Left lobe of liver (tissue), 2 donors: ENCODE measurements at regions not wholly inside any gene's neighbourhood (a gene's known extent, or its start where the extent isn't known, plus 50 kb on each side); places are given as distances from the start of the nearest gene placed in this dataset.
"Not testable (repeated sequence)": the region's sequence is repeated elsewhere in the genome, so short reads cannot be mapped to it uniquely, and the experiment has no call there.

Experiments
- ATAC-seq: fragments of 200-7000 bp; cut with Tn5 transposase; one replicate; pipeline ENCODE4 v1.9.1; 2020; ENCODE audit warnings: mild to moderate bottlenecking, moderate library complexity
- DNase-seq: peaks from one replicate; pipeline ENCODE4 v3.0.0-alpha.2; 2020; ENCODE audit warnings: low spot score
- donor health status: DM: no; HTN: no; CAD: no; lungs with moderate emphysema.
- donor health status: DM: no; HTN: yes; CAD: no.

GRCh38 chr7:56229631-56230030, 113.4 kb upstream of the NUPR2 start:
- ATAC-seq, result no peak
- DNase-seq, result no peak

GRCh38 chr7:56222866-56223265, 106.6 kb upstream of the NUPR2 start:
- DNase-seq (no peak), ATAC-seq (no peak)

DNA sequence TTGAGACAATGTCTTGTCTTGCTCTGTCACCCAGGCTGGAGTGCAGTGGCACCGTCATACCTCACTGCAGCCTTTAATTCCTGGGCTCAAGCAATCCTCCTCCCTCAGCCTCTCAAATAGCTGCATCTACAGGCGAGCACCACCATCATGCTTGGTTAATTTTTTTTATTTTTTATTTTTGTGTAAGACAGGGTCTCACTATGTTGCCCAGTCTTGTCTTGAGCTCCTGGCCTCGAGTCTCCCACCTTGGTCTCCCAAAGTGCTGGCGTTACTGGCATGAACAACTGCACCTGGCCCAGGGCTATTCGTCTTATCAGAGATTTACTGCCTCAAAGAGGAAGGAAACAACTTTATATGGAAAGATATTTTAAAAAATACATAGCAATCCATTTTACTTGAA, 102.8 kb upstream of the NUPR2 start:
- no peak for ATAC-seq

GRCh38 chr7:56218510-56218909, 102.3 kb upstream of the NUPR2 start:
- DNase-seq, result no peak
- ATAC-seq, result no peak

More for the DNA sequence above, 102.8 kb upstream of the NUPR2 start:
- DNase-seq, result no peak

DNA sequence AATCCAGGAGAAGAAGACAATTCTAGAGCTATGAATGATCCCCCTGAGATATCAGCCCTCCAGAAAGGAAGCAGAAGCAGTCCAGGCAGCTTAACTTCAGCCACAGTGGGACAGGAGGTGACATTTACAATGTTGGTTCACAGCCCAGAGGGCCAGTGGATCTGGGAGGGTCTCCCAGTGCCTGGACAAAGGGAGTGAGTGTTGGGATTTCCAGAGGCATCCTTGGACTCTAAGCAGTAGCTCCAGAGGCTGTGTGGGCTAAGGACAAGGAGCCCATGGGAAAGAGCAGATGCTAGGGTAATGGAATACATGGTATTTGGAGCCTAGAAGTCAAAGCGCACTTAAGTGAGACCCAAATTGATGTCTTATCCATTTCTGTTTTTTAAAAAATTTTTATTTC, 97.4 kb upstream of the NUPR2 start:
- ATAC-seq (no peak), DNase-seq (no peak)

DNA sequence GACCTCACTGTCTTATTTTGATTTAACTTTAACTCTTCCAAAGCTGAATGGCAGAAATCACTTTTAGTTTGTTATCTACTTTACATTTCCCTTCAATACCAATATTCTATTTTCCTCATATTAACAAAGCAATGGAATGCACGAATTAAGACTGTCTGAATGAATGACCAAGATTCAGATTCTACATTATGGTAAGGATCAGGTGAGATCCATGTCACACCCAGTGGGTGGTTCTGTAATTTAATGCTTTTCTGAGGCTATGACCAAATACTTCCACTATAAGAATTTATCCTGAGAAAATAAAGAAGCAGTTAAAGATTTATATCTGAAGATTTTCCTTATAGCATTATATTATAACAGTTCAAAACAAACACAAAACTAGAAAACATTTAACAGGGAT, 90.2 kb upstream of the NUPR2 start:
- DNase-seq, result no peak
- no peak for ATAC-seq

- ATAC-seq (no peak), DNase-seq (no peak)
These were observed 83.4 kb upstream of the NUPR2 start for GRCh38 chr7:56199639-56200038.

- ATAC-seq, DNase-seq: not testable (repeated sequence)
These were observed 80.0 kb upstream of the NUPR2 start for GRCh38 chr7:56196195-56196594.

DNA sequence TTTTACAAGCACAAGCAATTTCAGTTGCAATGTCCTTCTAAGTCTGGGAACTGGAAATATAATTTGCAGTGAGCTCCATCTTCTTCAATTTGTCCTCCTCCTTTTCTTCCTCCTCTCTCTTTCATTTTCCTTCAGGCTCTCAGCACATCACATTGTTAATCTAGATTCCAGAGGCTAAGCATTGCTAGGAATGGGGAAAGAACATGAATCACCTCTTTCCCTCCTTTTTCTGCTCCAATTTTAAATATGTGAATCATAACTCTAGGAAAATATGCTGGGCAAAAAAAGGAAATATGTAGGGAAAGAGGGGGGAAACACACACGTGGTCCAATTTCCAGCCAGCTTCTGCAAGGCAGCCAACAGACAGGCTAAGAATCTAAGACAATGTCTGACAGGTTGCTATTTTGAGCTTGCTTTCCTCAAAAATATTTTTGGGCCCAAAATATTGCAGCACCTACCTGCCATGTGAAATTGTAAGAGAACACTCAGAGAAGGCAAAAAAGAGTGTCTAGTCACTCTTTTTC, 72.7 kb upstream of the NUPR2 start:
- ATAC-seq (no peak), DNase-seq (no peak)

GRCh38 chr7:56188376-56188775, 72.2 kb upstream of the NUPR2 start:
- ATAC-seq (no peak), DNase-seq (no peak)

DNA sequence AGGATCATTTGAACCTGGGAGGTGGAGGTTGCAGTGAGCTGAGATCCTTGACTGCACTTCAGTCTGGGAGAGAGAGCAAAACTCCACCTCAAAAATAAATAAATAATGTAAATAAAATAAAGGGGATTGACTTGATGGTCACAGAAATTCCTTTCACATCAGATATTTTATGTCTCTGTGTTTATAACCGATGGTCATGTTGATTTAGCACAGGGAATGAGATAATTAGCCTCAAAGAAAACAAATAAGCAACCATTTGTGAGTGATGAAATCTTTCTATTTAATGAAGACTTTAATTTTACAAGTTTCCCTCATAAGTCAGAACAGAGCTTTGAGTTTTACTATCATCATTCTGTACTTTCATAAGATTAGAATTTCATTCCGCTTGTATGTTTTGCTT, 64.8 kb upstream of the NUPR2 start:
- ATAC-seq (no peak), DNase-seq (no peak)

GRCh38 chr7:56175771-56176170, 59.6 kb upstream of the NUPR2 start:
- no peak for DNase-seq
- ATAC-seq, result no peak

DNA sequence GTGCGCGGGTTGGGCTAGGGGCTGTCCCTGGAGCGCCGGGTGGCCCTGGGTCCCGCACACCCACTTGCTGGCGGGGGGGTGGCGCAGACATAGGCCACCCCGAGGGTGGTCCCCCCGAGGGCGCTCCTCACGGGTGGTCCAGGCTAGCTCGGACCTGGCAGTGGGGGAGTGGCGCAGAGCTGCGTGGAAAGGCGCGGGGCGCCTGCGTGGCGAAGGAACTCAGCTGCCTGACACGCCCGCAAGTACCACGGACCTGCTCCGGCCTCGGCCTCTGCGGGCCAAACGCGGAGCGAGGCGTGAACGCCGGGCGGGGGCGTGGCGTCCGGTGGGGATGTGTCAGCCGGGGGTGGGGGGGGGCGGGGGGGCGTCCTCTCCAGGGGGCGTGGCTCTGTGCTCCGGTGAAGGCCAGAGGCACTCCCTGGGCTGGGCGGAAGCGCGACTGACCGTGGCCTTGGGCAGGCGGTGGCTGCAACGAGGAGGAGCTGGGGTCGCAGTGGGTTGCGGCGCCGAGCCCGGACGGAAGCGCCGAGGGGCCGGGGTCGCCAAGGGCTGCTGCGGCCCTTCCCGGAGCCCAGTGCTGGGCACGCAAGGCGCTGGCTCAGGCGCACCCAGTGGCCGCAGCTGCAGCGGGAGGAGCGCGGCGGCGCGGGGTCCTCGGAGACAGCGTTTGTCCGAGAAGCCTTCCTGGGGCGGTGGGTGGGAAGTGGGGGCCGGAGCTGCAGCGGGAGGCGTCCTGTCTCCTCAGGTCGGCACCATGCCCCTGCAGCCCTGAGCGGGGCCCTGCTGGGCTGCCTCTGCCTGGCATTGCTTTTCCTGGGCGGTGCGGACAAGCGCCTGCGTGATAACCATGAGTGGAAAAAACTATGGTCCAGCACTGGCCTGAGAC, 58.9 kb upstream of the NUPR2 start:
- peak; percentile 67 for ATAC-seq
- DNase-seq, result peak; percentile 45

DNA sequence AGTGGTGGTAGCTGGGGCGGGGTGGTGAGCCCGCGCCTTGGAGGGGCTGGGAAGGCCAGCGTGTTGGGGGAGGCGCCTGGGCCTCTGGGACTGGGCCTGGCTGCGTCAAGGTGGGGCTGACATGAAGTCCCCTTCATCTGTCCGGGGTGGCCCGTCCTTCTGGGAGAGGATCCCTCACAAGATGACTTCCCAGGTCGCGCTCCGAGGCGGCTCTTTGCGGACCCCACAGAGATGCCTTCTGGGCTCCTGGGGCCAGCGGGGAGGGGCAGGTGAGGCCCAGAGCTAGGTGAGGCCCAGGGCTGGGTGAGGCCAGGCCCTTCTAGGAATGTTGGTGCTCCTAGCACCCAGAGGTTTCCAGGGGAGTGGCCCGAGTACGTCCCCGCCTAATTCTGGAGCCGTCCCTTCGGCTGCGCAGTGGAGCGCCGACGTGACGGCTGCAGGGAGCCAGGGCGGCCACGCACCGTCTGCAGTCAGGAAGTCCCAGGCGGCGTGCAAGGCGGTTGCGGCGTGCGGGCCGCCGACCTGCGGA, 58.2 kb upstream of the NUPR2 start:
- ATAC-seq (no peak), DNase-seq (no peak)
